ENCODE measurements at regions not wholly inside any gene's neighbourhood (a gene's known extent, or its start where the extent isn't known, plus 50 kb on each side); places are given as distances from the start of the nearest gene placed in this dataset.

- TF ChIP-seq POLR2A (IDR thresholded peaks at IDR 0.05) (no peak), CTCF (IDR thresholded peaks at IDR 0.05) (no peak)
Observed at GRCh38 chr2:196587056-196587455, 52.5 kb upstream of the CCDC150 start.

All from vagina (tissue), 2 donors.